ENCODE measurements at regions not wholly inside any gene's neighbourhood (a gene's known extent, or its start where the extent isn't known, plus 50 kb on each side); places are given as distances from the start of the nearest gene placed in this dataset.

- intact Hi-C loops (cut with micrococcal nuclease) = no loop called here
- H3K36me3 ChIP-seq (ENCODE audit: control insufficient read depth in 1 of 2, insufficient read depth in 2 of 2, low read length in 2 of 2) = no peaks in the 10 kb centered on the region
- peaks cover 9 to 41% of the 10 kb centered on the region in 2 experiments for H3K4me1 ChIP-seq (ENCODE audit: control insufficient read depth in 1 of 2, insufficient read depth in 2 of 2, low read length in 2 of 2)
- H3K79me2 ChIP-seq (ENCODE audit: insufficient read depth, low read length) = no peaks in the 10 kb centered on the region
- TF ChIP-seq RAD21 (IDR thresholded peaks at IDR 0.05; ENCODE audit: low read depth) = no peak
- no peak for TF ChIP-seq JUND (IDR thresholded peaks at IDR 0.05)
- no peak for TF ChIP-seq SRF (IDR thresholded peaks at IDR 0.05; ENCODE audit: low read depth)
- no peak for TF ChIP-seq ELF1 (IDR thresholded peaks at IDR 0.05; ENCODE audit: borderline replicate concordance, low read depth)
- TF ChIP-seq POLR2AphosphoS5 (IDR thresholded peaks at IDR 0.05; ENCODE audit: low read depth, low read length) = no peak
- TF ChIP-seq FOSL1 (IDR thresholded peaks at IDR 0.05; ENCODE audit: low read depth) = no peak
- no peak for TF ChIP-seq POLR2A (IDR thresholded peaks at IDR 0.05; ENCODE audit: borderline replicate concordance, extremely low read depth, insufficient read depth, insufficient read length)
- peak overlapping the region; percentile 43 for H3K9ac ChIP-seq (ENCODE audit: low read length)
- H3K9me2 ChIP-seq (ENCODE audit: insufficient read depth) = no peaks in the 10 kb centered on the region
- ATAC-seq (no peak), DNase-seq (ENCODE audit: low read depth, low spot score) (no peak)
- RAD21 ChIA-PET (ENCODE audit: low non-redundant PET in 1 of 2, low total read pairs in 2 of 2, uncharacterized antibody in 2 of 2, unreplicated experiment in 2 of 2) = no interaction called here
- peak overlapping the region; percentile 63 for H3K4me2 ChIP-seq (ENCODE audit: low read length)
- no peaks in the 10 kb centered on the region for H4K20me1 ChIP-seq (ENCODE audit: insufficient read depth)
- peak overlapping the region; percentile 94 for H2AFZ ChIP-seq (ENCODE audit: low read depth, low read length, poor library complexity, severe bottlenecking)
- H3K9me3 ChIP-seq (ENCODE audit: control insufficient read depth in 1 of 2, insufficient read depth in 1 of 2, low read depth in 1 of 2, low read length in 2 of 2) = no peaks in the 10 kb centered on the region
- H3K27me3 ChIP-seq (ENCODE audit: insufficient read depth, low read length) = no peaks in the 10 kb centered on the region
- peak overlapping the region in 1 of 2 experiments; percentile 15; a peak in 1 of 4 replicates for H3K4me3 ChIP-seq (replicated peaks in 1 of 2; ENCODE audit: low read depth in 1 of 2, low read length in 2 of 2)
- POLR2A ChIA-PET = no interaction called here
- CTCF ChIA-PET = no interaction called here
- BruUV-seq (replicated peaks) = no TSS peak
- peak overlapping the region; percentile 59; the same call in 1 of the 2 replicates for H3K27ac ChIP-seq (ENCODE audit: low read depth, low read length)
Measured at GRCh38 chr13:73334445-73334844, 275.6 kb downstream of the KLF5 start.

- no peak for ATAC-seq
- POLR2A ChIA-PET = no interaction called here
- intact Hi-C loops (cut with micrococcal nuclease) = no loop called here
- no peak for TF ChIP-seq FOSL1 (IDR thresholded peaks at IDR 0.05; ENCODE audit: low read depth)
- TF ChIP-seq SIN3A (IDR thresholded peaks at IDR 0.05; ENCODE audit: low read depth) = no peak
- TF ChIP-seq EGR1 (IDR thresholded peaks at IDR 0.05; ENCODE audit: low read depth) = no peak
- TF ChIP-seq POLR2AphosphoS5 (IDR thresholded peaks at IDR 0.05; ENCODE audit: low read depth, low read length) = no peak
- no peak for TF ChIP-seq JUND (IDR thresholded peaks at IDR 0.05)
- no peak for TF ChIP-seq EZH2phosphoT487 (IDR thresholded peaks at IDR 0.05; ENCODE audit: borderline replicate concordance)
- TF ChIP-seq ZNF274 (IDR thresholded peaks at IDR 0.05; ENCODE audit: low read depth, low read length) = no peak
- no peak for TF ChIP-seq ZBTB33 (IDR thresholded peaks at IDR 0.05; ENCODE audit: extremely low read depth, insufficient replicate concordance, low read length)
- no peak for TF ChIP-seq ATF3 (IDR thresholded peaks at IDR 0.05)
- no peak for TF ChIP-seq MAX (IDR thresholded peaks at IDR 0.05)
- TF ChIP-seq POLR2A (IDR thresholded peaks at IDR 0.05; ENCODE audit: borderline replicate concordance, extremely low read depth, insufficient read depth, insufficient read length) = no peak
- no peak for TF ChIP-seq SRF (IDR thresholded peaks at IDR 0.05; ENCODE audit: low read depth)
- no peak for TF ChIP-seq EZH2 (IDR thresholded peaks at IDR 0.05)
- TF ChIP-seq TCF7L2 (IDR thresholded peaks at IDR 0.05; ENCODE audit: borderline replicate concordance, extremely low read depth, insufficient read depth, insufficient read length) = no peak
- TF ChIP-seq SP1 (IDR thresholded peaks at IDR 0.05; ENCODE audit: low read depth) = no peak
- TF ChIP-seq YY1 (IDR thresholded peaks at IDR 0.05; ENCODE audit: extremely low read depth, insufficient replicate concordance, low read depth, low read length) = no peak
Measured at GRCh38 chr13:73331556-73331955, 272.8 kb downstream of the KLF5 start.

More at GRCh38 chr13:73331556-73331955, 272.8 kb downstream of the KLF5 start:
- Histone ChIP-seq H3K4me1 (ENCODE audit: control insufficient read depth in 1 of 2, insufficient read depth in 2 of 2, low read length in 2 of 2) (peaks cover 10 to 39% of the 10 kb centered on the region in 2 experiments), H3K27me3 (ENCODE audit: insufficient read depth, low read length) (no peaks in the 10 kb centered on the region), H3K4me3 (replicated peaks in 1 of 2; ENCODE audit: low read depth in 1 of 2, low read length in 2 of 2) (no peak overlapping the region), H2AFZ (ENCODE audit: low read depth, low read length, poor library complexity, severe bottlenecking) (peak overlapping the region; percentile 55), H3K9ac (ENCODE audit: low read length) (no peak overlapping the region), H3K27ac (ENCODE audit: low read depth, low read length) (no peak overlapping the region), H4K20me1 (ENCODE audit: insufficient read depth) (no peaks in the 10 kb centered on the region), H3K36me3 (ENCODE audit: control insufficient read depth in 1 of 2, insufficient read depth in 2 of 2, low read length in 2 of 2) (no peaks in the 10 kb centered on the region), H3K9me2 (ENCODE audit: insufficient read depth) (no peaks in the 10 kb centered on the region), H3K79me2 (ENCODE audit: insufficient read depth, low read length) (no peaks in the 10 kb centered on the region), H3K4me2 (ENCODE audit: low read length) (no peak overlapping the region), H3K9me3 (ENCODE audit: control insufficient read depth in 1 of 2, insufficient read depth in 1 of 2, low read depth in 1 of 2, low read length in 2 of 2) (no peaks in the 10 kb centered on the region)
- CTCF ChIA-PET = no interaction called here
- DNase-seq (ENCODE audit: low read depth, low spot score) = no peak
- RAD21 ChIA-PET (ENCODE audit: low non-redundant PET in 1 of 2, low total read pairs in 2 of 2, uncharacterized antibody in 2 of 2, unreplicated experiment in 2 of 2) = no interaction called here
- BruUV-seq (replicated peaks) = no TSS peak

Data from HCT116 (cell line).